22Rv1 (cell line): ENCODE measurements at regions not wholly inside any gene's neighbourhood (a gene's known extent, or its start where the extent isn't known, plus 50 kb on each side); places are given as distances from the start of the nearest gene placed in this dataset.

Experiments
- ZFX ChIP-seq: fragments of 450-650 bp; IDR thresholded peaks from 2 replicates; pipeline ENCODE4 v1.6.1; 2017; ENCODE audit warnings: antibody characterized with exemption, borderline replicate concordance
- TF ChIP-seq, protein P1 (sequence below): fragments of 450-650 bp; IDR thresholded peaks from 2 replicates; pipeline ENCODE4 v1.5.1; 2017; ENCODE audit warnings: mild to moderate bottlenecking

DNA sequence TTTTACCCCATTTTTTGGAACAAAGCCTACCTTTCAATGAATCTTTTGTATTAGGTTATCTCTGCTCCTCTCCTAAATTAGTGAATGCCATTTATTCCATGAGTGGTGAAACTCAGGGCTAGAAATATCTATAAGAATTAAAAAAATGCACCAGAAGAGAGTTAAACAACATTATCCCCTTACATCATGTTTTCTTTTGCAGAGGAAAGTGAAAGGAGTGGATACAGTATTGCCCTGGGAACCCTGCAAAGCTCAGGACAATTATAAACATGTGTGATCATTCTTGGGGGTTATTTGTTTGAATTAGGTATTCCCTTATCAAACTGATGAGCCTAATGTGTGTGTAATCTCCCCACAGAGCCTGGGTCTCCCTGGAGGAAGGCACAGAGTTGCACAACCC is 559.2 kb downstream of the RNF144A start:
- TF ChIP-seq, protein P1, sequence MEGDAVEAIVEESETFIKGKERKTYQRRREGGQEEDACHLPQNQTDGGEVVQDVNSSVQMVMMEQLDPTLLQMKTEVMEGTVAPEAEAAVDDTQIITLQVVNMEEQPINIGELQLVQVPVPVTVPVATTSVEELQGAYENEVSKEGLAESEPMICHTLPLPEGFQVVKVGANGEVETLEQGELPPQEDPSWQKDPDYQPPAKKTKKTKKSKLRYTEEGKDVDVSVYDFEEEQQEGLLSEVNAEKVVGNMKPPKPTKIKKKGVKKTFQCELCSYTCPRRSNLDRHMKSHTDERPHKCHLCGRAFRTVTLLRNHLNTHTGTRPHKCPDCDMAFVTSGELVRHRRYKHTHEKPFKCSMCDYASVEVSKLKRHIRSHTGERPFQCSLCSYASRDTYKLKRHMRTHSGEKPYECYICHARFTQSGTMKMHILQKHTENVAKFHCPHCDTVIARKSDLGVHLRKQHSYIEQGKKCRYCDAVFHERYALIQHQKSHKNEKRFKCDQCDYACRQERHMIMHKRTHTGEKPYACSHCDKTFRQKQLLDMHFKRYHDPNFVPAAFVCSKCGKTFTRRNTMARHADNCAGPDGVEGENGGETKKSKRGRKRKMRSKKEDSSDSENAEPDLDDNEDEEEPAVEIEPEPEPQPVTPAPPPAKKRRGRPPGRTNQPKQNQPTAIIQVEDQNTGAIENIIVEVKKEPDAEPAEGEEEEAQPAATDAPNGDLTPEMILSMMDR = no peak
- TF ChIP-seq ZFX = no peak
